SU-DHL-6 (cell line): ENCODE measurements at regions not wholly inside any gene's neighbourhood (a gene's known extent, or its start where the extent isn't known, plus 50 kb on each side); places are given as distances from the start of the nearest gene placed in this dataset.

Experiments
- H2AFZ ChIP-seq: fragments of 200-600 bp; sonication (generic); 2 replicates; pipeline ENCODE4 v1.6.1; 2014; ENCODE audit warnings: low read depth, mild to moderate bottlenecking, moderate library complexity, mixed read lengths, antibody characterized with exemption, low read length; ENCODE audit not compliant: severe bottlenecking
- H3F3A ChIP-seq: fragments of 200-600 bp; shearing (Covaris generic); 2 replicates; pipeline ENCODE4 v1.6.0; 2016; ENCODE audit warnings: antibody characterized with exemption, mild to moderate bottlenecking; ENCODE audit not compliant: insufficient read depth
- H3K27ac ChIP-seq: fragments of 200-600 bp; sonication (generic); 2 replicates; pipeline ENCODE4 v1.5.1; 2016; ENCODE audit warnings: low read depth, mild to moderate bottlenecking, low read length, moderate library complexity, mixed read lengths
- H3K27me3 ChIP-seq: fragments of 200-600 bp; sonication (generic), shearing (Covaris generic); 2 replicates; pipeline ENCODE4 v1.6.0; 2014; ENCODE audit warnings: mild to moderate bottlenecking, low read length
- H3K36me3 ChIP-seq: fragments of 200-600 bp; sonication (generic); 2 replicates; pipeline ENCODE4 v1.6.1; 2014; ENCODE audit warnings: mild to moderate bottlenecking, low read length, mixed read lengths
- H3K4me2 ChIP-seq: fragments of 300-600, 200-600 bp; shearing (Covaris generic), sonication (generic); 2 replicates; pipeline ENCODE4 v1.6.0; 2014; ENCODE audit warnings: low read length, low read depth, mild to moderate bottlenecking; ENCODE audit not compliant: poor library complexity, severe bottlenecking
- H3K4me3 ChIP-seq: fragments of 200-600 bp; sonication (generic); 2 replicates; pipeline ENCODE4 v1.5.1; 2014; ENCODE audit warnings: antibody characterized with exemption, low read length, mild to moderate bottlenecking, mixed read lengths; ENCODE audit not compliant: insufficient read depth, poor library complexity, severe bottlenecking
- H3K79me2 ChIP-seq: fragments of 200-600 bp; sonication (generic); 2 replicates; pipeline ENCODE4 v1.6.1; 2014; ENCODE audit warnings: mild to moderate bottlenecking, low read length, moderate library complexity; ENCODE audit not compliant: insufficient read depth
- H3K9ac ChIP-seq: fragments of 200-600 bp; sonication (generic); 2 replicates; pipeline ENCODE4 v1.7.0; 2014; ENCODE audit warnings: mild to moderate bottlenecking, low read length
- H3K9me2 ChIP-seq: fragments of 200-600 bp; sonication (generic); replicated peaks from 2 replicates; pipeline ENCODE4 v1.6.1; 2014; ENCODE audit warnings: low read length; ENCODE audit not compliant: insufficient read depth
- H3K9me3 ChIP-seq: fragments of 200-600 bp; sonication (generic); 2 replicates; pipeline ENCODE4 v1.6.1; 2014; ENCODE audit warnings: low read length, mixed read lengths; ENCODE audit not compliant: insufficient read depth
- H4K20me1 ChIP-seq: fragments of 200-600 bp; sonication (generic); 2 replicates; pipeline ENCODE4 v1.6.1; 2014; ENCODE audit warnings: low read depth, mild to moderate bottlenecking, antibody characterized with exemption, low read length, moderate library complexity, mixed read lengths
- EZH2phosphoT487 ChIP-seq: fragments of 200-600 bp; sonication (generic), shearing (Covaris generic); conservative IDR thresholded peaks from 2 replicates; pipeline ENCODE4 v1.6.1; 2018; ENCODE audit warnings: mild to moderate bottlenecking, antibody characterized with exemption, low read length, moderate library complexity, mixed read lengths
- TF ChIP-seq, protein P1 (sequence below): fragments of 200-600 bp; sonication (generic); IDR thresholded peaks from one replicate; pipeline ENCODE4 v1.5.1; 2017; ENCODE audit warnings: antibody characterized with exemption, mild to moderate bottlenecking, low read length, moderate library complexity; ENCODE audit not compliant: insufficient read depth, poor library complexity, severe bottlenecking

DNA sequence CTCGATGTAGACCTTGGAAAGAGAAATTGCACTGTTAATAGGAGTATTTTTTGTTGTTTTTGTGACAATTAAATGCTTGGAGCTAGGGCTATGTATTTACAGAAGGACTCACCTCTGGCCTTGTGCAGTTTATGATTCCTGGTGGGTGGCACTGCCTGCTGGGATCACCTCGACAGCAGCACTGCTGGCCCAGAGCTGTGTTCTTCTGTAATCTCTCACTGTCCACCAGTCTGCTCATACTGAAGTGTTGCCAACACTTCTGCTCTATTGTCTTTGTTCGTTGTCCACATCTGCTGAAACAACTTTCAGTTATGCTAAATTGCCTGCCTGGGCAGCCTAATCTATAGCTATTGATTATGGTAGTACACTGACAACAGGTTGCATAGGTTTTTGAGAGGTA lies 194.4 kb upstream of the ANK2 start:
- Histone ChIP-seq H3K27ac (no peak overlapping the region), H3K9me2 (no peaks in the 10 kb centered on the region), H3K9ac (no peak overlapping the region), H3K9me3 (no peaks in the 10 kb centered on the region), H4K20me1 (no peaks in the 10 kb centered on the region), H3K79me2 (no peaks in the 10 kb centered on the region), H3K4me3 (no peak overlapping the region), H3K27me3 (no peaks in the 10 kb centered on the region), H2AFZ (no peak overlapping the region), H3K4me2 (no peak overlapping the region), H3K36me3 (no peaks in the 10 kb centered on the region), H3F3A (no peaks in the 10 kb centered on the region)
- TF ChIP-seq, protein P1, sequence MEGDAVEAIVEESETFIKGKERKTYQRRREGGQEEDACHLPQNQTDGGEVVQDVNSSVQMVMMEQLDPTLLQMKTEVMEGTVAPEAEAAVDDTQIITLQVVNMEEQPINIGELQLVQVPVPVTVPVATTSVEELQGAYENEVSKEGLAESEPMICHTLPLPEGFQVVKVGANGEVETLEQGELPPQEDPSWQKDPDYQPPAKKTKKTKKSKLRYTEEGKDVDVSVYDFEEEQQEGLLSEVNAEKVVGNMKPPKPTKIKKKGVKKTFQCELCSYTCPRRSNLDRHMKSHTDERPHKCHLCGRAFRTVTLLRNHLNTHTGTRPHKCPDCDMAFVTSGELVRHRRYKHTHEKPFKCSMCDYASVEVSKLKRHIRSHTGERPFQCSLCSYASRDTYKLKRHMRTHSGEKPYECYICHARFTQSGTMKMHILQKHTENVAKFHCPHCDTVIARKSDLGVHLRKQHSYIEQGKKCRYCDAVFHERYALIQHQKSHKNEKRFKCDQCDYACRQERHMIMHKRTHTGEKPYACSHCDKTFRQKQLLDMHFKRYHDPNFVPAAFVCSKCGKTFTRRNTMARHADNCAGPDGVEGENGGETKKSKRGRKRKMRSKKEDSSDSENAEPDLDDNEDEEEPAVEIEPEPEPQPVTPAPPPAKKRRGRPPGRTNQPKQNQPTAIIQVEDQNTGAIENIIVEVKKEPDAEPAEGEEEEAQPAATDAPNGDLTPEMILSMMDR, result no peak
- TF ChIP-seq EZH2phosphoT487, result no peak

GRCh38 chr4:112857461-112857860 lies 192.0 kb upstream of the ANK2 start:
- Histone ChIP-seq H4K20me1 (no peaks in the 10 kb centered on the region), H3K4me2 (no peak overlapping the region), H3K27ac (no peak overlapping the region), H3K79me2 (no peaks in the 10 kb centered on the region), H3F3A (no peaks in the 10 kb centered on the region), H3K27me3 (no peaks in the 10 kb centered on the region), H3K9ac (no peak overlapping the region), H3K4me3 (no peak overlapping the region), H3K9me2 (no peaks in the 10 kb centered on the region), H3K36me3 (no peaks in the 10 kb centered on the region), H2AFZ (no peak overlapping the region), H3K9me3 (no peaks in the 10 kb centered on the region)
- TF ChIP-seq EZH2phosphoT487, result no peak
- TF ChIP-seq, protein P1, result no peak

GRCh38 chr4:112858751-112859150 lies 190.7 kb upstream of the ANK2 start:
- H3K79me2 ChIP-seq, result no peaks in the 10 kb centered on the region
- no peak overlapping the region for H3K9ac ChIP-seq
- H3F3A ChIP-seq, result no peaks in the 10 kb centered on the region
- no peaks in the 10 kb centered on the region for H3K36me3 ChIP-seq
- H3K9me2 ChIP-seq, result no peaks in the 10 kb centered on the region
- TF ChIP-seq, protein P1, result no peak
- no peak for TF ChIP-seq EZH2phosphoT487
- no peak overlapping the region for H2AFZ ChIP-seq
- H3K27ac ChIP-seq, result no peak overlapping the region
- H3K4me2 ChIP-seq, result no peak overlapping the region
- H3K4me3 ChIP-seq, result no peak overlapping the region
- no peaks in the 10 kb centered on the region for H3K27me3 ChIP-seq
- no peaks in the 10 kb centered on the region for H4K20me1 ChIP-seq
- no peaks in the 10 kb centered on the region for H3K9me3 ChIP-seq
